ENCODE measurements at regions not wholly inside any gene's neighbourhood (a gene's known extent, or its start where the extent isn't known, plus 50 kb on each side); places are given as distances from the start of the nearest gene placed in this dataset.

DNA sequence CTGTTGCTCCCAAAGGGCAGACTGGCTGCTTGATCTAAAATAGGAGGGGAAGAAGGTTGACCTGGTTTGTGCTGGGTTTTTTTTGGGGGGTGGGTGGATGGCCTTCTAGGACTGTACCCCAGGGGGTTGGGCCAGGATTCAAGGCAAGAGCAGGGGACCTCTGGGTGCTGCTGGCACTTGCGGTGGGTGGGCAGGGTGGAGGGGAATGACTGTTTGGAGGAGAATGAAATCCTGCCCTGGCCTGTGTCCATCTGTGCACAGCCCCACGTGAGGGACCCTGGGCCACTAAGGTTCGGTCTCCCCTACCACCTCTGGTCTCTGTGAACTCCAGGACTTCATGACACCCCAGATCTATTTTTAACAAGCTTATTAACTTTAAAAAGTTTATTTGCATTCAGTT, 414.2 kb downstream of the PTPRU start:
- Histone ChIP-seq H3K4me1 (no peaks in the 10 kb centered on the region), H3K4me3 (ENCODE audit: low read depth, low read length) (no peak overlapping the region), H3K36me3 (ENCODE audit: control insufficient read depth, insufficient read depth, low read length) (no peaks in the 10 kb centered on the region), H3K27me3 (replicated peaks; ENCODE audit: control insufficient read depth, insufficient read depth, low read length) (no peaks in the 10 kb centered on the region), H3K9me3 (no peaks in the 10 kb centered on the region)
- no peaks in the 10 kb centered on the region for H3K4me1 Mint-ChIP-seq (ENCODE audit: low read depth, unreplicated experiment)
- H3K27me3 Mint-ChIP-seq (ENCODE audit: insufficient read depth, unreplicated experiment), result peaks cover 6% of the 10 kb centered on the region
- TF ChIP-seq, protein P1, sequence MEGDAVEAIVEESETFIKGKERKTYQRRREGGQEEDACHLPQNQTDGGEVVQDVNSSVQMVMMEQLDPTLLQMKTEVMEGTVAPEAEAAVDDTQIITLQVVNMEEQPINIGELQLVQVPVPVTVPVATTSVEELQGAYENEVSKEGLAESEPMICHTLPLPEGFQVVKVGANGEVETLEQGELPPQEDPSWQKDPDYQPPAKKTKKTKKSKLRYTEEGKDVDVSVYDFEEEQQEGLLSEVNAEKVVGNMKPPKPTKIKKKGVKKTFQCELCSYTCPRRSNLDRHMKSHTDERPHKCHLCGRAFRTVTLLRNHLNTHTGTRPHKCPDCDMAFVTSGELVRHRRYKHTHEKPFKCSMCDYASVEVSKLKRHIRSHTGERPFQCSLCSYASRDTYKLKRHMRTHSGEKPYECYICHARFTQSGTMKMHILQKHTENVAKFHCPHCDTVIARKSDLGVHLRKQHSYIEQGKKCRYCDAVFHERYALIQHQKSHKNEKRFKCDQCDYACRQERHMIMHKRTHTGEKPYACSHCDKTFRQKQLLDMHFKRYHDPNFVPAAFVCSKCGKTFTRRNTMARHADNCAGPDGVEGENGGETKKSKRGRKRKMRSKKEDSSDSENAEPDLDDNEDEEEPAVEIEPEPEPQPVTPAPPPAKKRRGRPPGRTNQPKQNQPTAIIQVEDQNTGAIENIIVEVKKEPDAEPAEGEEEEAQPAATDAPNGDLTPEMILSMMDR (IDR thresholded peaks at IDR 0.05; ENCODE audit: insufficient read depth in 1 of 2, low read depth in 1 of 2, low read length in 1 of 2, severe bottlenecking in 1 of 2, unreplicated experiment in 1 of 2), result no peak
- H3K36me3 Mint-ChIP-seq (ENCODE audit: insufficient read depth, unreplicated experiment), result no peaks in the 10 kb centered on the region
- no TSS peak for BruUV-seq (replicated peaks)
- no peak overlapping the region for H3K27ac Mint-ChIP-seq (ENCODE audit: unreplicated experiment)
- ChIA-PET POLR2A (no interaction called here), CTCF (no interaction called here)
- H3K9me3 Mint-ChIP-seq (ENCODE audit: unreplicated experiment), result no peaks in the 10 kb centered on the region
- intact Hi-C loops (cut with micrococcal nuclease; ENCODE audit: unreplicated experiment), result no loop called here
- H3K4me3 Mint-ChIP-seq (ENCODE audit: unreplicated experiment), result no peak overlapping the region
- DNase-seq, result no peak

DNA sequence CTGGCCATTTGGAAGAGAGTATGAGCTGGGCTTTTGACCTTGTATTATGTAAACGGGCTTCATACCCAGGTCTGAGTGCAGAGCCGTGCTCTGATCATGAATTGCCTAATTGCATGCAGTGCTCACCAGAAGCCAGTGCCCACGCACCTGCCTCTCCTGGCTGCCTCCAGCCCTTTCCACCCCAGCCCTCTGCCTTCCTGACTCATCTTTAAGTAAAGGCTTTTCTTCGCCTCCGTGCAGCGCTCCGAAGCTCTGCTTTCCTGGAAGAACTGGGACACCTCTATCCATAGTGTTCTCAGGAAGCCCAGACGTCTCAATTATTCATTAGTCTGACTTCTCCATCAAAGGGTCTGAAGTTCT, 413.7 kb downstream of the PTPRU start:
- no peaks in the 10 kb centered on the region for H3K36me3 Mint-ChIP-seq (ENCODE audit: insufficient read depth, unreplicated experiment)
- no peak overlapping the region for H3K4me3 ChIP-seq (ENCODE audit: low read depth, low read length)
- no peaks in the 10 kb centered on the region for H3K9me3 ChIP-seq
- H3K9me3 Mint-ChIP-seq (ENCODE audit: unreplicated experiment), result no peaks in the 10 kb centered on the region
- no TSS peak for BruUV-seq (replicated peaks)
- TF ChIP-seq, protein P1 (IDR thresholded peaks at IDR 0.05; ENCODE audit: insufficient read depth in 1 of 2, low read depth in 1 of 2, low read length in 1 of 2, severe bottlenecking in 1 of 2, unreplicated experiment in 1 of 2), result no peak
- ChIA-PET CTCF (no interaction called here), POLR2A (no interaction called here)
- no peaks in the 10 kb centered on the region for H3K36me3 ChIP-seq (ENCODE audit: control insufficient read depth, insufficient read depth, low read length)
- no peak for DNase-seq
- intact Hi-C loops (cut with micrococcal nuclease; ENCODE audit: unreplicated experiment), result no loop called here
- H3K4me1 Mint-ChIP-seq (ENCODE audit: low read depth, unreplicated experiment), result no peaks in the 10 kb centered on the region
- H3K27me3 ChIP-seq (replicated peaks; ENCODE audit: control insufficient read depth, insufficient read depth, low read length), result no peaks in the 10 kb centered on the region
- no peak overlapping the region for H3K27ac Mint-ChIP-seq (ENCODE audit: unreplicated experiment)
- H3K4me3 Mint-ChIP-seq (ENCODE audit: unreplicated experiment), result no peak overlapping the region
- no peaks in the 10 kb centered on the region for H3K4me1 ChIP-seq
- peaks cover 6% of the 10 kb centered on the region for H3K27me3 Mint-ChIP-seq (ENCODE audit: insufficient read depth, unreplicated experiment)

DNA sequence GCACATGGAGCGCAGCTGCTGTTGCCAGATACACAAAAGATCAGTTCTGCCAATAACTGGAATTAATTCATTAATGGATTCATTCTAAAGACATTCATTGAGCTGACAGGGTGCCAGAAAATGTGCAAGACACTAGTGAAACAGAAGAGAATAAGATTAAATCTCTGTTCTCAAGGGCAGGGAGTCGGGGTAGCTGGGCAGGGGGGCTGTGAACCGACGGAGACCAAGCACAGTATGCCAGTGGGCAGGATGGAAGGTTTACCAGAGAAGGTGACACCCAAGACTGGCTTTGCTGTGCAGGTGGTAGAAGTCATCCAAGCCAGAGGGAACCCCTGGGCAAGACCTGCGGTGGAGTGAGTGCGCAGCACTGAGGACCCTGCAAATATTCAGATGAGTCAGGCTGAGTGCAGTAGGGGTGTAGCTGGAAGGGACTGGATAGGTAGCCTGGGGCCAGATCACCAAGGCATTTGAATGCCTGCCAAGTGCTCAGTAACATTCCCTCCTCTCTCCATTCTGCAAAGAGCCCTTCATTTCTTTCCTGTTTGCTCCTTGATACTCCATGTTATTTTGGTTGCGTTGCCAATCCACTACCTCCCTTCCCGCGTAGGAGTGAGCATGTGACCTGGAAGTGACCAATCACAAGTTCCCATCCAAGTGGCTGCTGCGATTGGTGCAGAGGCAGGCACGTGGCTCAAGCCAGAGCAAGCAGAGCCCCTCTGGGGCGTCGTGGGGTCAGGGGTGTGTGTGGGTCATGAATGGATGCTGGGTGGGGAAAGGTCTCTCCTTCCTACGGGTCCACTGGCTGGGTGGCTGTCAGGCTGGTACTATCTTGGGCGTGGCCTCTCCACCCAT, 413.1 kb downstream of the PTPRU start:
- Histone ChIP-seq H3K36me3 (ENCODE audit: control insufficient read depth, insufficient read depth, low read length) (no peaks in the 10 kb centered on the region), H3K4me3 (ENCODE audit: low read depth, low read length) (no peak overlapping the region), H3K27me3 (replicated peaks; ENCODE audit: control insufficient read depth, insufficient read depth, low read length) (no peaks in the 10 kb centered on the region), H3K4me1 (no peaks in the 10 kb centered on the region), H3K9me3 (no peaks in the 10 kb centered on the region)
- Mint-ChIP-seq H3K27me3 (ENCODE audit: insufficient read depth, unreplicated experiment) (peaks cover 6% of the 10 kb centered on the region), H3K9me3 (ENCODE audit: unreplicated experiment) (no peaks in the 10 kb centered on the region), H3K4me1 (ENCODE audit: low read depth, unreplicated experiment) (no peaks in the 10 kb centered on the region), H3K27ac (ENCODE audit: unreplicated experiment) (no peak overlapping the region), H3K4me3 (ENCODE audit: unreplicated experiment) (no peak overlapping the region), H3K36me3 (ENCODE audit: insufficient read depth, unreplicated experiment) (no peaks in the 10 kb centered on the region)
- BruUV-seq (replicated peaks), result no TSS peak
- ChIA-PET POLR2A (no interaction called here), CTCF (no interaction called here)
- TF ChIP-seq, protein P1 (IDR thresholded peaks at IDR 0.05; ENCODE audit: insufficient read depth in 1 of 2, low read depth in 1 of 2, low read length in 1 of 2, severe bottlenecking in 1 of 2, unreplicated experiment in 1 of 2), result no peak
- no peak for DNase-seq
- intact Hi-C loops (cut with micrococcal nuclease; ENCODE audit: unreplicated experiment), result no loop called here
